Epithelial cell of proximal tubule (primary cell): ENCODE measurements at regions not wholly inside any gene's neighbourhood (a gene's known extent, or its start where the extent isn't known, plus 50 kb on each side); places are given as distances from the start of the nearest gene placed in this dataset.
A peak's percentile ranks its signal among the peaks of the same experiment; 100 is the strongest.

Experiments
- DNase-seq: peaks from one replicate; pipeline ENCODE4 v3.0.0-alpha.2; 2011; ENCODE audit warnings: low read depth
- H3K4me3 ChIP-seq: 2 replicates; pipeline ENCODE4 v1.5.1; 2011; ENCODE audit warnings: low read depth, mild to moderate bottlenecking, low read length
- TF ChIP-seq, protein P1 (sequence below): conservative IDR thresholded peaks from 2 replicates; pipeline ENCODE4 v1.5.1; 2012; ENCODE audit warnings: low read depth, mild to moderate bottlenecking, low read length

- TF ChIP-seq, protein P1, sequence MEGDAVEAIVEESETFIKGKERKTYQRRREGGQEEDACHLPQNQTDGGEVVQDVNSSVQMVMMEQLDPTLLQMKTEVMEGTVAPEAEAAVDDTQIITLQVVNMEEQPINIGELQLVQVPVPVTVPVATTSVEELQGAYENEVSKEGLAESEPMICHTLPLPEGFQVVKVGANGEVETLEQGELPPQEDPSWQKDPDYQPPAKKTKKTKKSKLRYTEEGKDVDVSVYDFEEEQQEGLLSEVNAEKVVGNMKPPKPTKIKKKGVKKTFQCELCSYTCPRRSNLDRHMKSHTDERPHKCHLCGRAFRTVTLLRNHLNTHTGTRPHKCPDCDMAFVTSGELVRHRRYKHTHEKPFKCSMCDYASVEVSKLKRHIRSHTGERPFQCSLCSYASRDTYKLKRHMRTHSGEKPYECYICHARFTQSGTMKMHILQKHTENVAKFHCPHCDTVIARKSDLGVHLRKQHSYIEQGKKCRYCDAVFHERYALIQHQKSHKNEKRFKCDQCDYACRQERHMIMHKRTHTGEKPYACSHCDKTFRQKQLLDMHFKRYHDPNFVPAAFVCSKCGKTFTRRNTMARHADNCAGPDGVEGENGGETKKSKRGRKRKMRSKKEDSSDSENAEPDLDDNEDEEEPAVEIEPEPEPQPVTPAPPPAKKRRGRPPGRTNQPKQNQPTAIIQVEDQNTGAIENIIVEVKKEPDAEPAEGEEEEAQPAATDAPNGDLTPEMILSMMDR, result no peak
- no peak overlapping the region for H3K4me3 ChIP-seq
- no peak for DNase-seq
Measured at GRCh38 chr12:92601176-92601575, 101.6 kb upstream of the PLEKHG7 start.

- no peak for DNase-seq
- TF ChIP-seq, protein P1, result no peak
- no peak overlapping the region for H3K4me3 ChIP-seq
Measured at GRCh38 chr12:92600052-92600451, 102.7 kb upstream of the PLEKHG7 start.

DNA sequence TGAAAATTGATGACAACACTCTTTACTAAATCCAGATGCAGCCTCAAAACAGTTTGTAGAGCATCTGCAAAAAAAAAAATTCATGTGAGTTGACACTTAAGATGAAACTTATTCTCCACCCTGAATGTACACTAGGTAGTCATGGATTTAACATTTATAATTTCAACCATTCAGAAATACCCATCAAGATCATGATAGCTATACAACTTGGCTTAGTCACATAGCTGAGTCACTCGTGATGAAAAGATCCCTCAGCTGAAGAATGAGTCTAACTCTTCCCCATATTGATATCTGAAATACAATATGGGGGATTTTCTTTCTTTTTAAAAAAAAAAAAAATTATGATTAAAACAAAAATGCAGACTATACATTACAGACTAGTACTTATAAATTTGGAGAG is 104.8 kb upstream of the PLEKHG7 start:
- TF ChIP-seq, protein P1, result no peak
- no peak for DNase-seq

GRCh38 chr12:92597118-92597517 is 105.7 kb upstream of the PLEKHG7 start:
- TF ChIP-seq, protein P1, result no peak
- no peak overlapping the region for H3K4me3 ChIP-seq
- DNase-seq, result no peak

More for the DNA sequence above, 104.8 kb upstream of the PLEKHG7 start:
- no peak overlapping the region for H3K4me3 ChIP-seq

GRCh38 chr12:92596383-92596782 is 106.4 kb upstream of the PLEKHG7 start:
- no peak for DNase-seq
- H3K4me3 ChIP-seq, result no peak overlapping the region
- TF ChIP-seq, protein P1, result no peak

DNA sequence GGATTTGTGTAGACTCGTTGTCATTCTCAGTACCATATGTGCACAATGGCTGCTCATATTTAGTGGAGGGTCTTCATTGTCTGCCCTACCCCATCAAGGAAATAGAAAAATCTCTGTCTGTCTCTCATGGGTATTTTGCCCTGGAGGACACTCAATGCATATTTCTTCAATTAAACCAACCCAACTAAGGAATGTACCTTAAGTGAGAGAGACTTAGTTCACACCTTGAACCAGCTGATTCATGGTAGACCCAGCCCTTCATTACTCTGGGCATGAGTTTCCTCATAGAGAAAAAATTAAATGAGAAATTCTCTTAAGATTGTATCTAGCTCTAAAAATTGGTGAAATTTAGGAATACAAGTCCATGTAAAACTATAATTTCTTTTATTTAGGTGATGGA is 107.1 kb upstream of the PLEKHG7 start:
- TF ChIP-seq, protein P1, result no peak
- no peak for DNase-seq
- no peak overlapping the region for H3K4me3 ChIP-seq

DNA sequence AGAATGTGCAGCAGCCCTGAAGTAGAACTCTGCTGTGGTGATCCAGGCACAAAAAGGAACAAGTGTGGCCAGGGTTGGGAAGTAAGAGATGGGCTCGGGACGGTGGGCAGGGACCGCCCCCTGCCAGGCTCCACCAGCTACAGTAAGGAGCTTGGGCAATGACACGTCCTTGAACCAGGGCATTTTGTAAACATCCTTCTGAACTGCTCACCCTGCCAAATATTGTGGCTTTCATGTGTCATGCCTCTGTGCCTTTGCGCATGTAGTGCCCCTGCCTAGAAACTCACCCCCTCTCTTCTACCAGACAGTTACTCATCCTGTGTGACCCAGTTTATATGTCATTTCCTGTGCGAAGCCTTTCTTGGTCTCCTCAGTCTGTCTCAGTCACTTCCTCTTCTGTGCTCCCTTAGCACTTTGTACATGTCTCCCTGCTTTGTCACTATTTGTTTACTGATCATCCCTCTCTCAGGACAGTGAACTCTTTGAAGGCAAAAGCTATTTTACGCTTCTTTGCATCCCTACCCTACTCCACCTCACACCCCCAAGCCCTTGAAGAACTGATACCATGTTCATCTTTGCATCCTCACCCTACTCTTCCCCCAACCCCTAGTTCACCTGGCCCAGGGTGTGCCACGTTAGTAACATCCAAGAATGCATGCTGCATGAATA is 108.9 kb upstream of the PLEKHG7 start:
- H3K4me3 ChIP-seq, result no peak overlapping the region
- TF ChIP-seq, protein P1, result no peak
- DNase-seq, result peak; percentile 37
